Smooth muscle cell (in vitro differentiated cells): ENCODE measurements at regions not wholly inside any gene's neighbourhood (a gene's known extent, or its start where the extent isn't known, plus 50 kb on each side); places are given as distances from the start of the nearest gene placed in this dataset.

ENCODE experiments used
- DNase-seq: peaks from one replicate; lab custom pipeline; 2025; ENCODE audit not compliant: unreplicated experiment; lab: John Stamatoyannopoulos, UW
- H2AFZ ChIP-seq: fragments of 200-600 bp; sonication (generic); 2 replicates; pipeline ENCODE4 v1.6.0; 2016; ENCODE audit warnings: antibody characterized with exemption, low read depth, mild to moderate bottlenecking
- H3F3A ChIP-seq: fragments of 200-600 bp; sonication (generic); 2 replicates; pipeline ENCODE4 v1.6.0; 2017; ENCODE audit warnings: antibody characterized with exemption, low read depth
- H3K27ac ChIP-seq: fragments of 200-600 bp; sonication (generic); 2 replicates; pipeline ENCODE4 v1.5.1; 2016; ENCODE audit warnings: low read depth, mild to moderate bottlenecking
- H3K27me3 ChIP-seq: fragments of 200-600 bp; sonication (generic); 2 replicates; pipeline ENCODE4 v1.6.1; 2016; ENCODE audit warnings: low read depth, mild to moderate bottlenecking
- H3K36me3 ChIP-seq: fragments of 200-600 bp; sonication (generic); 2 replicates; pipeline ENCODE4 v1.5.1; 2016; ENCODE audit warnings: low read depth
- H3K4me1 ChIP-seq: fragments of 200-600 bp; sonication (generic); 2 replicates; pipeline ENCODE4 v1.5.1; 2016; ENCODE audit warnings: low read depth
- H3K4me2 ChIP-seq: fragments of 200-600 bp; sonication (generic); 2 replicates; pipeline ENCODE4 v1.6.0; 2016; ENCODE audit warnings: mild to moderate bottlenecking
- H3K4me3 ChIP-seq: fragments of 200-600 bp; sonication (generic); 2 replicates; pipeline ENCODE4 v1.5.1; 2016; ENCODE audit warnings: mild to moderate bottlenecking
- H3K79me2 ChIP-seq: fragments of 200-600 bp; sonication (generic); 2 replicates; pipeline ENCODE4 v1.6.0; 2016; ENCODE audit warnings: low read depth, mild to moderate bottlenecking
- H3K9ac ChIP-seq: fragments of 200-600 bp; sonication (generic); 2 replicates; pipeline ENCODE4 v1.6.0; 2016; ENCODE audit warnings: low read depth
- H3K9me3 ChIP-seq: fragments of 200-600 bp; sonication (generic); replicated peaks from 2 replicates; pipeline ENCODE4 v1.5.1; 2016; ENCODE audit warnings: low read depth
- H4K20me1 ChIP-seq: fragments of 200-600 bp; sonication (generic); 2 replicates; pipeline ENCODE4 v1.6.0; 2016; ENCODE audit warnings: low read depth
- CTCF ChIP-seq: fragments of 200-600 bp; sonication (generic); IDR thresholded peaks from 2 replicates; pipeline ENCODE4 v1.5.1; 2017; ENCODE audit warnings: borderline replicate concordance, mild to moderate bottlenecking, antibody characterized with exemption; ENCODE audit not compliant: insufficient read depth, poor library complexity, severe bottlenecking
- WGBS: methylation state at CpG from one replicate; pipeline ENCODE4 v1.1.7; 2016; ENCODE audit warnings: low lambda C conversion rate; 5-methylcytosine and 5-hydroxymethylcytosine counted together

GRCh38 chr12:60059180-60059579 lies 463.4 kb downstream of the SLC16A7 start:
- H3K36me3 ChIP-seq, result no peaks in the 10 kb centered on the region
- H2AFZ ChIP-seq, result no peak overlapping the region
- no peak overlapping the region for H3K4me3 ChIP-seq
- no peaks in the 10 kb centered on the region for H3K4me1 ChIP-seq
- no peak overlapping the region for H3K4me2 ChIP-seq
- no peaks in the 10 kb centered on the region for H4K20me1 ChIP-seq
- H3K9me3 ChIP-seq, result no peaks in the 10 kb centered on the region
- no peaks in the 10 kb centered on the region for H3F3A ChIP-seq
- H3K27ac ChIP-seq, result no peak overlapping the region
- no peaks in the 10 kb centered on the region for H3K79me2 ChIP-seq
- no peaks in the 10 kb centered on the region for H3K27me3 ChIP-seq
- DNase-seq, result no peak
- no peak overlapping the region for H3K9ac ChIP-seq
- TF ChIP-seq CTCF, result no peak

- DNase-seq, result no peak
- Histone ChIP-seq H3K27ac (no peak overlapping the region), H3K4me1 (no peaks in the 10 kb centered on the region), H3K27me3 (no peaks in the 10 kb centered on the region), H3K4me2 (no peak overlapping the region), H3K79me2 (no peaks in the 10 kb centered on the region), H3K9me3 (no peaks in the 10 kb centered on the region), H2AFZ (no peak overlapping the region), H3K4me3 (no peak overlapping the region), H3K9ac (no peak overlapping the region), H3K36me3 (no peaks in the 10 kb centered on the region), H4K20me1 (no peaks in the 10 kb centered on the region), H3F3A (no peaks in the 10 kb centered on the region)
- WGBS, result 81% methylated on average over 1 of the region's 1 CpG
- TF ChIP-seq CTCF, result no peak
These were observed 470.8 kb downstream of the SLC16A7 start for GRCh38 chr12:60066655-60067054.

GRCh38 chr12:60070552-60070951 lies 474.7 kb downstream of the SLC16A7 start:
- no peaks in the 10 kb centered on the region for H3F3A ChIP-seq
- H3K36me3 ChIP-seq, result no peaks in the 10 kb centered on the region
- no peak for DNase-seq
- no peaks in the 10 kb centered on the region for H3K27me3 ChIP-seq
- H3K79me2 ChIP-seq, result no peaks in the 10 kb centered on the region
- no peak overlapping the region for H3K4me3 ChIP-seq
- 78% methylated on average over 1 of the region's 1 CpG for WGBS
- no peak for TF ChIP-seq CTCF
- H3K4me2 ChIP-seq, result no peak overlapping the region
- no peaks in the 10 kb centered on the region for H4K20me1 ChIP-seq
- H3K27ac ChIP-seq, result no peak overlapping the region
- H3K4me1 ChIP-seq, result no peaks in the 10 kb centered on the region
- H3K9me3 ChIP-seq, result no peaks in the 10 kb centered on the region
- no peak overlapping the region for H3K9ac ChIP-seq
- no peak overlapping the region for H2AFZ ChIP-seq

GRCh38 chr12:60071759-60072191 lies 475.9 kb downstream of the SLC16A7 start:
- no peak for TF ChIP-seq CTCF
- H3K79me2 ChIP-seq, result no peaks in the 10 kb centered on the region
- no peaks in the 10 kb centered on the region for H4K20me1 ChIP-seq
- no peak overlapping the region for H3K27ac ChIP-seq
- H3K9me3 ChIP-seq, result no peaks in the 10 kb centered on the region
- no peaks in the 10 kb centered on the region for H3K36me3 ChIP-seq
- no peak for DNase-seq
- H3K9ac ChIP-seq, result no peak overlapping the region
- no peaks in the 10 kb centered on the region for H3K27me3 ChIP-seq
- H3K4me2 ChIP-seq, result no peak overlapping the region
- no peak overlapping the region for H2AFZ ChIP-seq
- no peak overlapping the region for H3K4me3 ChIP-seq
- H3K4me1 ChIP-seq, result no peaks in the 10 kb centered on the region
- H3F3A ChIP-seq, result no peaks in the 10 kb centered on the region
- 81% methylated on average over 2 of the region's 2 CpGs for WGBS
